ENCODE measurements at regions not wholly inside any gene's neighbourhood (a gene's known extent, or its start where the extent isn't known, plus 50 kb on each side); places are given as distances from the start of the nearest gene placed in this dataset.

GRCh38 chr14:53341324-53341723 is 188.2 kb upstream of the DDHD1 start (continued):
- TF ChIP-seq, protein P1, sequence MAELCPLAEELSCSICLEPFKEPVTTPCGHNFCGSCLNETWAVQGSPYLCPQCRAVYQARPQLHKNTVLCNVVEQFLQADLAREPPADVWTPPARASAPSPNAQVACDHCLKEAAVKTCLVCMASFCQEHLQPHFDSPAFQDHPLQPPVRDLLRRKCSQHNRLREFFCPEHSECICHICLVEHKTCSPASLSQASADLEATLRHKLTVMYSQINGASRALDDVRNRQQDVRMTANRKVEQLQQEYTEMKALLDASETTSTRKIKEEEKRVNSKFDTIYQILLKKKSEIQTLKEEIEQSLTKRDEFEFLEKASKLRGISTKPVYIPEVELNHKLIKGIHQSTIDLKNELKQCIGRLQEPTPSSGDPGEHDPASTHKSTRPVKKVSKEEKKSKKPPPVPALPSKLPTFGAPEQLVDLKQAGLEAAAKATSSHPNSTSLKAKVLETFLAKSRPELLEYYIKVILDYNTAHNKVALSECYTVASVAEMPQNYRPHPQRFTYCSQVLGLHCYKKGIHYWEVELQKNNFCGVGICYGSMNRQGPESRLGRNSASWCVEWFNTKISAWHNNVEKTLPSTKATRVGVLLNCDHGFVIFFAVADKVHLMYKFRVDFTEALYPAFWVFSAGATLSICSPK (IDR thresholded peaks at IDR 0.05; ENCODE audit: borderline replicate concordance), result no peak
- TF ChIP-seq NCOA2 (IDR thresholded peaks at IDR 0.05; ENCODE audit: partially characterized antibody in 2 of 2) (no peak), CREB5 (CRISPR knock-in tag; IDR thresholded peaks at IDR 0.05) (no peak)

DNA sequence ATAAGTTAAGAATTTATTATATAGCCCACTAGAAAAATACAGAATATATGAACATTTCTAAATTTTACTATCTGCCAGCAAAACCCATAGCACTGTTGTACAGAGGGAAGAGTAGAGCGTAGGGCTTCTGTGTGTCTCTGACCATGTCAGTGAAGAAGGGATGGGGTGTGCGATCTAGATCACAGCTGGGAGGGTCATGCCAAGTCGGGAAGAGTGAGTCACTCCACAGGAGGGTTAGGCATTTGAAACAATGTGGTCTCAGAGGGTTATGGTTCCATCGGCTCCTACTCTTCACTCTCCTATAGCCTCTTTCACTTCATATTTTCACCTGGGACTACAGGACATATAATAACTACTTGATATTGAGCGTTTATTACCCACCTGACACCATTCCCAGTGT is 185.1 kb upstream of the DDHD1 start:
- no peaks in the 10 kb centered on the region for H3K27me3 ChIP-seq (ENCODE audit: control insufficient read depth in 2 of 2, insufficient read depth in 2 of 2, low read length in 2 of 2)
- no peak for FAIRE-seq
- H3K4me3 ChIP-seq, result no peak overlapping the region
- in situ Hi-C loops (cut with MboI) (no loop called here), intact Hi-C loops (cut with micrococcal nuclease) (no loop called here)
- DNase-seq (ENCODE audit: extremely low read depth in 1 of 4, low spot score in 3 of 4), result no peak
- H3K4me1 ChIP-seq (replicated peaks in 1 of 2; ENCODE audit: control insufficient read depth in 2 of 2, insufficient read depth in 2 of 2, low read length in 2 of 2), result no peaks in the 10 kb centered on the region
- no peaks in the 10 kb centered on the region for H4K20me1 ChIP-seq (replicated peaks; ENCODE audit: control insufficient read depth, insufficient read depth, low read length)
- H3K4me2 ChIP-seq (ENCODE audit: insufficient read depth, low read length), result no peak overlapping the region
- 2% methylated on average over 5 of the region's 5 CpGs for WGBS (ENCODE audit: insufficient coverage, low coverage, missing lambda C conversion rate)
- no peak overlapping the region for H2AFZ ChIP-seq (ENCODE audit: low read depth, low read length)
- no peaks in the 10 kb centered on the region for H3K9me1 ChIP-seq (ENCODE audit: control insufficient read depth, insufficient read depth, low read length)
- H3K79me2 ChIP-seq (ENCODE audit: control insufficient read depth, insufficient read depth, low read length), result no peaks in the 10 kb centered on the region
- no peak overlapping the region for H3K27ac ChIP-seq (ENCODE audit: extremely low read depth, low read depth, low read length)
- TF ChIP-seq SLC30A9 (CRISPR knock-in tag; IDR thresholded peaks at IDR 0.05) (no peak), IFI16 (CRISPR knock-in tag; IDR thresholded peaks at IDR 0.05) (no peak), KAT7 (CRISPR knock-in tag; IDR thresholded peaks at IDR 0.05; ENCODE audit: borderline replicate concordance) (no peak), TSC22D4 (tag; IDR thresholded peaks at IDR 0.05) (no peak)
- no peaks in the 10 kb centered on the region for H3K9me3 ChIP-seq (replicated peaks; ENCODE audit: control insufficient read depth, insufficient read depth, low read depth, low read length)
- no TSS peak for BruUV-seq (replicated peaks)
- ChIA-PET POLR2A (no interaction called here), CTCF (ENCODE audit: low intra/inter-chr PET ratio) (no interaction called here)
- H3K9ac ChIP-seq (ENCODE audit: insufficient read depth in 1 of 2, low read depth in 2 of 2, low read length in 2 of 2), result no peak overlapping the region
- no peaks in the 10 kb centered on the region for H3K36me3 ChIP-seq (ENCODE audit: control insufficient read depth, insufficient read depth, low read length)
- ATAC-seq, result no peak
